GM10266 (cell line): ENCODE measurements at regions not wholly inside any gene's neighbourhood (a gene's known extent, or its start where the extent isn't known, plus 50 kb on each side); places are given as distances from the start of the nearest gene placed in this dataset.
"Not testable (repeated sequence)": the region's sequence is repeated elsewhere in the genome, so short reads cannot be mapped to it uniquely, and the experiment has no call there.

Experiments
- DNase-seq: peaks from one replicate; pipeline ENCODE4 v3.0.0; 2012; ENCODE audit errors: extremely low spot score
- TF ChIP-seq, protein P1 (sequence below): IDR thresholded peaks from 2 replicates; pipeline ENCODE4 v1.5.1; 2012; ENCODE audit warnings: mild to moderate bottlenecking, low read depth; ENCODE audit not compliant: control insufficient read depth, insufficient read depth; ENCODE audit errors: missing control alignments

DNA sequence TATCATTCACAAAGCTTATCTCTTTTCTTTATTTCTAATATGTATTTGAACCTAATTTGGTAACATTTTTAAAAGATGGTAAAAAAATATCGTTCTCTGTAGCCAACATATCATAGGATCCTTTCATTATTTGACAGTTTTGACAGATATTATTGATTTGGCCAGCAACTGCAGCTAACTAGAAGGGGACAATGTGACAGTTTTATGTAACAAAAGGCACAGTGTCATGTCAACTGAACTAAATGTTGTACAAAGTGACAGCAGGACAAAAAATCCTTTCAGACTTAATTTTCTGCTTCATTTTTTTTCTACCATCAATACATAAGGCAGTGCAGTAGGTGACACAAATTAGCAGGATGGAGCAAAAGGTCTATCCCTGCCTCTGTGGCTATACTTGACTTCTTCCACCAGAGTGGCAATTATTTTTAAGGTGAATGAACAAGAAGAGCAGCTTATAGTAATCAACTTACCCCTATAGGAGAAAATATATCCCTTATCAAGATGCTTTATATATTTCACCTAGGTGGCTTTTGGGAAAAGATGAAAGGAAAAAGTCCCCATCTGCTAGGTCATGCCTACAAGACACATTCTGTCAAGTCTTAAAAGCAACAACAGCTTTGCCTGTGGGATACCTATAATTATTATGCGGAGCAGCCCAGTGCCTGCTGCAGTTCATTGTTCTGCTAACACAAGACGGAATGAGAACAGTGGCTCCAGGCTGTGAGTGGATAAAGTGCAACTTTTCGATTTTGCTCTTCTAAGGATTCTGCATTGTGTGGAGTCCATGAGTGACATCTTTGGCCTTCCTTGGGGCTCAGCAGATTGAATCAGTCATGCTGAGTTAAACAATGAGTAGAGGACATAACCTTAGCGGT lies 694.9 kb downstream of the ISL1 start:
- no peak for DNase-seq
- TF ChIP-seq, protein P1, sequence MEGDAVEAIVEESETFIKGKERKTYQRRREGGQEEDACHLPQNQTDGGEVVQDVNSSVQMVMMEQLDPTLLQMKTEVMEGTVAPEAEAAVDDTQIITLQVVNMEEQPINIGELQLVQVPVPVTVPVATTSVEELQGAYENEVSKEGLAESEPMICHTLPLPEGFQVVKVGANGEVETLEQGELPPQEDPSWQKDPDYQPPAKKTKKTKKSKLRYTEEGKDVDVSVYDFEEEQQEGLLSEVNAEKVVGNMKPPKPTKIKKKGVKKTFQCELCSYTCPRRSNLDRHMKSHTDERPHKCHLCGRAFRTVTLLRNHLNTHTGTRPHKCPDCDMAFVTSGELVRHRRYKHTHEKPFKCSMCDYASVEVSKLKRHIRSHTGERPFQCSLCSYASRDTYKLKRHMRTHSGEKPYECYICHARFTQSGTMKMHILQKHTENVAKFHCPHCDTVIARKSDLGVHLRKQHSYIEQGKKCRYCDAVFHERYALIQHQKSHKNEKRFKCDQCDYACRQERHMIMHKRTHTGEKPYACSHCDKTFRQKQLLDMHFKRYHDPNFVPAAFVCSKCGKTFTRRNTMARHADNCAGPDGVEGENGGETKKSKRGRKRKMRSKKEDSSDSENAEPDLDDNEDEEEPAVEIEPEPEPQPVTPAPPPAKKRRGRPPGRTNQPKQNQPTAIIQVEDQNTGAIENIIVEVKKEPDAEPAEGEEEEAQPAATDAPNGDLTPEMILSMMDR = no peak

DNA sequence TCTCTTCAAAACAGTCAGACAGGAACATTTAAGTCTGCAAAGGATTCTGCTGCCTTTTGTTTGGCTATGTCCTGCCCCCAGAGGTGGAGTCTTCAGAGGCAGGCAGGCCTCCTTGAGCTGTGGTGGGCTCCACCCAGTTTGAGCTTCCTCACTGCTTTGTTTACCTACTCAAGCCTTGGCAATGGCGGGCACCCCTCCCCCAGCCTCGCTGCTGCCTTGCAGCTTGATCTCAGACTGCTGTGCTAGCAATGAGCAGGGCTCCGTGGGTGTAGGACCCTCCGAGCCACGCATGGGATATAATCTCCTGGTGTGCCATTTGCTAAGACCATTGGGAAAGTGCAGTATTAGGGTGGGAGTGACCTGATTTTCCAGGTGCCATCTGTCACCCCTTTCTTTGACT lies 685.4 kb upstream of the ITGA1 start:
- not testable (repeated sequence) for DNase-seq

DNA sequence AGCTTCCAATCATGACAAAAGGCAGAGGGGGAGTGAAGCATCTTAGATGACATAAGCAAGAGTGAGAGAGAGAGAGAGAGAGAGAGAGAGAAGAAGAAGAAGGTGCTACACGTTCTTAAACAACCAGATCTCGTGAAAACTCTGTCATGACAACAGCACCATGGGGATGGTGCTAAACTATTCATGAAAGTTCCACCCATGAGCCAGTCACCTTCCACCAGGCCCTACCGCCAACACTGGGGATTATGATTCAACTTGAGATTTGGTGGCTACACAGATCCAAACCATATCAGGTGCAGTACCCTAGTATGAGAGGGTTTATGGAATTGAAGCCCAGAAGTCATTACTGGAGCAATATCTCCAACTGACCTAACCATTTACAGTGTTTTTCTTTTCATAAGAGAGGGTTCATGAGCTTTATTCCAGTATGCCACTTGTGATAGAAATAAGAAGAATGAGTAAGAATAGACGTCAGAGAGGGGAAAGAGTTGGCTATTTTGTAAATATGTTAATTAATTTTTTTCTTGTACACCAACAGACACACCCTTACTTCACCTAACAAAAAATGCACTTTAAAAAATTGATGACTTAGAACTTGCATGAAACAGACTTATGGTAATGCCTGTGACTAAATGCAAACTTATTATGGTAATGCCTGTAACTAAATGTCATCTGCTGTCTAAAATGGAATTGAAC lies 680.4 kb upstream of the ITGA1 start:
- TF ChIP-seq, protein P1 = no peak
- DNase-seq = no peak

DNA sequence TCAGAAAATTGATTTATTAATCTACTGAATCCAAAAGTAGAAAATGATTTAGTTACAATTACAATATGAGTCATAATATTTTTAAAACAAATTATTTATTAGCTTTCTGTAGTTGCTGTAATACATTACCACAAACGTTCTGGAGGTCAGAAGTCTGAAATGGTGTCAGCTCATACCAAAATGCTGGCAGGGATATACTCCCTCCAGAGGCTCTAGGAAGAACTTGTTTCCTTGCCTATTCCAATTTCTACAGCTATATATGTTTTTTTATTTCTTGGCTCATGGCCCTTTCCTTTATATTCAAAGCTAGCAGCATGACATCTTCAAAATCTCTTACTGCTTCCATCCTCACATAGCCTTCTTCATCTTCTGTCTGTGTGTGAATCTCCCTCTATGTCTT lies 667.9 kb upstream of the ITGA1 start:
- DNase-seq = no peak
- TF ChIP-seq, protein P1 = no peak

DNA sequence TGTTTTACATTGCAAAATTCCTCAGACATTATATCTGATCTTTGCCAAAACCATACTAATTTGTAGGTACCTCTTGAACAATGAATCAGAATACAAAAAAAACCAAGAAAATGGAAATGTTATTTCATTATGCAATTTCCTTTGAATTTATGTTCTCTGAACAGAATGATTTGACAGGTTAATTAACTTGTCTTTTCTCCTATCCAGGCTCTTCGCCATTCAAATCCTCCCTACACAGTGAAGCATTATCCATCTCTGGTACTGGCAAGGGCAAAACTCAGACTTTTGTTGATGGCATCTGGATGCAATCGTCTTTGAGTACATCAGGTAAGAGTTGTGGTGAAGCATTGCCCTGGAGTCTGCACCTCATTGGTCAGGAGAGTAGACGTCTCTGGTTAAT lies 655.7 kb upstream of the ITGA1 start:
- TF ChIP-seq, protein P1 = no peak
- no peak for DNase-seq

DNA sequence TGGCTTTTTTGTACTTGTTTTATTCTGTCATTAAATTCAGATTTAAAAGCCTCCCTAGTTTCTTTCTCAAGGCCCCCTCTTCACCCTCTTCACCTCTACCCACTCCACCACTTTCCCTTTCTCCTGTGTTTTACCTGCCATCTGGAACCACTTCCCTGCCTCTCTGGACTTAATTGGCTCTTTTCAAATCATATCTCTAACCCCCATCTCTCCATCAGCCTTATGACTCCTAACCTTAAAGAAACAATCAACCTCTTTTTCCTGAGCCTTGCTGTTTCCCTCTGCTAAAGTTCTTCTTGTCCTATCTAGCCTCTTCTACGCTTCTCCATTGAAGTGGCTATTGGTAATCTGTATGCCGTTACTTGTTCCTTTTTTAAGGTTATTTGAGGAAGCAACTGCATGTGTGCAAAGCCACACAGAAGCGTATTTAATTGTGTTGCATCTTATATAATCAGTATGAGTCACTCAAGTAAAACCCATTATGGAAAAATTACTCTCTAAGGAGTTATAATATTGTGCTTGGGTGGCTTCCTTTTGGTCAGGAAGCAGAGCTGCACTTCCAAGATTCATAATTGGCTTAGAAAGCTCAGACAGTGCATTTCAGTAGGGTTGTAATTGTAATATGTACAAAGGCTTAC lies 653.6 kb upstream of the ITGA1 start:
- TF ChIP-seq, protein P1 = no peak
- DNase-seq = no peak

DNA sequence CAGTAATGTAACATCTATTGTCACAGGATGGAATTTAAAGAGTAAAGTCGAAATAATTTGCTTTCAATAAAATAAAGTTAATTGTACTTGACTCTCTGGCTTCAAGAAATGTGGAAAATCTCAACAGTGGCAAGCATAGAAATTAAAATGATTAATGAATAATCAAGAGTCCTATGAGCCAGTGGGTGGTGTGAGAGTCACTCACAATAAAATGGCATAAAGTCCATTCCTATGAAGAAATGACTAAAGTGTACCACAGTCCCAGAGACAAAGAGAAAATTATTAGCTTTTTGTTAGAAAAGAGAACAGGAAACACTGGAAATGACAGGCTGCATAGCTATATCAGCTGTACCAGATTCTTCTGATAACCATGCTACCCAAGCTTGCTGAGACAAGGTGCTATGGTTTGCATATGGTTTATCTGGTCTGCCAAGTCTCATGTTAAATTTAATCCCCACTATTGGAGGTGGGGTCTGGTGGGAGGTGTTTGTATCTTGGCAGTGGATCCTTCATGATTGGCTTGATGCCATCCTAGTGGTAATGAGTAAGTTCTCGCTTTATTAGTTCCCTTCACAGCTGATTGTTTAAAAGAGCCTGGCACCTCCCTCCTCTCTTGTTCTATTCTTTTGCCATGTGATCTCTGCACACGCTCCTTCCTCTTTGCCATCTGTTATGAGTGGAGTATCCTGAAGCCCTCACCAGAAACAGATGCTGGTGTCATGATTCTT lies 647.7 kb upstream of the ITGA1 start:
- DNase-seq = no peak
- TF ChIP-seq, protein P1 = no peak
